EL (cell line): ENCODE measurements at regions not wholly inside any gene's neighbourhood (a gene's known extent, or its start where the extent isn't known, plus 50 kb on each side); places are given as distances from the start of the nearest gene placed in this dataset.

Experiments used
- DNase-seq: peaks from one replicate; pipeline ENCODE4 v3.0.0-alpha.2; 2016

- no peak for DNase-seq
Observed at GRCh38 chr7:84277628-84278224, 83.1 kb upstream of the SEMA3A start.

- DNase-seq, result no peak
Observed at GRCh38 chr7:84274029-84274638, 79.5 kb upstream of the SEMA3A start.

DNA sequence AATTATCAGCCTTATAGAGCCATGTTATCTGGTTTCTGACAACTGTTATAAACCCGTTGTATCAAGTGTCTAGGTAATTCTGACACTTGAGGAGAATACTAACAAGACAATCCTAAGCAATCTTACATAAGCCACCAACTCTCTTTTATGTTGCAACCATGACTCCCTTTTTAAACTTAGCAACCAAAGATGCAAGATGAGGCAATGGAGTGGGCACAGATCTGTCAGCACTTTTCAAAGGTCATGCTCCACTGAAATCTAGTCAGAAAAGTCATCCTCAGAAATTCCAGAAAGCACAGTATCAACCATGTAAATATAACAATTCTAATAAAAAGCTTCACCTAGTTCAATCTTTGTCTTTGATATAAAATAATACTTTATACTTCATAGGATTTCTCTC, 77.0 kb upstream of the SEMA3A start:
- peak; percentile 3 for DNase-seq

DNA sequence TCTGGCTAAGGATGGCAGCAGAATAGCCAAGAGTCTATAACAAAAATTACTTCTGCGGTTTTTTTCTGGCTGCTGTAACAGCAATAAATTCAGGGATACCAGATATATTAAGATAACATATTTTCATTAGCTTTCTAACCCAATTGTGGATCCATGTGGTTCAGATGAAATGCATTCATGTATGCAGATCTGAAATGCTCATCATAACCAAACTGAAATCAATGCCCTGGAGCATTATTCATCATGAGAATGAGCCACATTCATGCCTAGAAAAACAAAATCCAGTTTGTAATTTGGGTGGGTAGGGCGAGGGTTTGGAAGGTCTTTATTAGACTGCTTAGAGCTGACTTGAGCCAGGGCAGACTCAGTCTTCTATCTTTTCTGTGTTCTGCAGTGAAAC, 69.8 kb upstream of the SEMA3A start:
- peak; percentile 37 for DNase-seq

DNA sequence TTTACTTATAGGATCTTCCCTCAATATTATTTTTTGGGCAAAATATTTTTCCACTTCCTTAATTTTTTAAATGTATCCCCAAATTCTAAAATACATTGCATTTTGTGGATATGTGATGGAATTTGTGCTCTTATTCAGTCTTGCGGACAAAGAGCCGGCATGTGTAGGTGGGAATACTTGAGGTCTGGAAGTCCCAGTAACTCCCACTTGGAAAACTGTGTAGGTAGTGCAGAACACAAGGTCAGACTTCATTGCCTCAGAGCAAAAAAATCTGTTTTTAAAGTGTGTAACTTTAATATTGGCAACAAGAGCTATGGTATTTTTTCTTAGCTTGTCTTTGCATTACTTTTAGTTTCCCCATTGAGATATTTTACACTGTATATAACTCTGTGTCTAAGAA, 68.5 kb upstream of the SEMA3A start:
- no peak for DNase-seq

GRCh38 chr7:84261509-84261908, 66.9 kb upstream of the SEMA3A start:
- no peak for DNase-seq

DNA sequence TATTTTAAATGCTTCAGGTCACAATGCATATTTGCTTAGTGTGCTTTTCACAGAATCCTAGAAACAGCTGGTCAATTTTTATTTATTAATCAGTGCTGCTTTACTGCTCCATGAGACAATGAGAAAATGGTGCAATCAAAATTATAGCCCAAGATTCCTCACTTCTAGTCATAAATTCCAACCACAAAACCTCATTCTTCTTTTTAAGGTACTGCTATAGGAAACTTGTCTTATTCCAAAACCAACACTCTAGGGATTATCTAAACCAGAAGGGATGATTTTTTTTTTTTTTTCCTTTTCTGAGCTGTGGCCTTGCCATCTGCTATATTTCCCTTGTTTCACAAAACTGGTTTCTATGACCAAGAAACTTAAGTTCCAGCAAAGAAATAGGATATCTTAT, 64.0 kb upstream of the SEMA3A start:
- DNase-seq, result peak; percentile 38

GRCh38 chr7:84256571-84256971, 62.0 kb upstream of the SEMA3A start:
- no peak for DNase-seq

- peak; percentile 59 for DNase-seq
Observed at GRCh38 chr7:84251277-84251781, 56.7 kb upstream of the SEMA3A start.

DNA sequence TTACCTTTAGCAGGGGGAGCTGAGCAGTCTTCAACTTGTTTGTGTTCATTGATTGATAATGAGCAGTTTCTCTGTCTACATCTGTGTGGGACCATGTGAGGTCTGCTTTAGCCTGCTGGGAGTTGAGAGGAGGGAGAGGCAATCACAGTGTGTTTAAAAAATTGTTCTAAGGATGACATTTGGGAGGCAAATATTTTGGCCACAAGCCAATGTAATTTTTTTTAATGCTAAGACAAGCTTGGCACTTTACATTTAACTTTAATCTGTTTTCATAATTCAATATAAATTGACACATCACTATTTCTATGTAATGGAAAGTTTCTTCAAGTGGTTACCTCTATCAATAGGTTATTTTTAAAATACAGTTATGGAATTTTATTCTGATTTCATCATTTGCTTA, 55.9 kb upstream of the SEMA3A start:
- DNase-seq, result no peak

GRCh38 chr7:84249656-84250055, 55.1 kb upstream of the SEMA3A start:
- DNase-seq, result no peak

GRCh38 chr7:84248843-84249242, 54.3 kb upstream of the SEMA3A start:
- DNase-seq, result no peak

GRCh38 chr7:84248267-84248666, 53.7 kb upstream of the SEMA3A start:
- no peak for DNase-seq

DNA sequence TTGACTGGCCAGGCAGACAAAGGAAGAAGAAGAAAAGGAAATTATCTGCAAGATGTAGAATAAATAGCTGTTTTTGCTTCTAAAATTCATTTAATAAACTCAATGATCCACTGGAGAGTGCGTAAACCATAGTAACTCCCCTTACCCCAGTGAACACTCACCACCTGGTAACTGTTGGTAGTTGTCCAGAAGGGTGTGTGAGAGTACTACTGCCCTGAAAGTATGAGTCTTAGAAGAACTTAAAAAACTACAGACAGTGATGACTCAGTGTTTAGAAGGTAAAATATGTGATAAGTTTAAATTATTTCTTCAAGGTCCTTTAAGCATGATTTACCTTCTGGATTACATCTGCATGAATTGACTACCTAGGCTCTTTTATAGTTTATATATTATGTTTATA, 53.0 kb upstream of the SEMA3A start:
- DNase-seq, result no peak

GRCh38 chr7:84245835-84246234, 51.2 kb upstream of the SEMA3A start:
- DNase-seq, result no peak
